D341Med (cell line): ENCODE measurements at regions not wholly inside any gene's neighbourhood (a gene's known extent, or its start where the extent isn't known, plus 50 kb on each side); places are given as distances from the start of the nearest gene placed in this dataset.
"Not testable (repeated sequence)": the region's sequence is repeated elsewhere in the genome, so short reads cannot be mapped to it uniquely, and the experiment has no call there.

Experiments
- DNase-seq: peaks from one replicate; pipeline ENCODE4 v3.0.0; 2012; ENCODE audit warnings: low spot score

DNA sequence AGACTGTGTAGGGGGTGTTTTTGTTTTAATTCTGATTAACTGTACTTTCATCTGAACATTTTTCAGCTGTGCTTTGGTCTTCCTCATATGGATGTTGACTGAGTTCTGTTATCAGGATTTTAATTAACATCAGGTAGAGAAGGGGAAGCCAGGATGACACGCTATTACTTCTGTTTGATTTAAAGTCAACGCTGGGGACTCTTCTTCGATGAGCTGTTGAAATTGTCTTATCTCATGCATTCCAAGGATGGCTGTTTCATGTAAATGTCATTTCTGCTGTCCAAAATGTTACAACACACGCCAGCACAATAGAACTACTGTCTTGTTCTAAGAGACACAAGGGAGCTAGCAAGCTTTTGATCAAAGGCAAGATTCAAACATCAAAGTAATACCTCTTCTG, 263.3 kb upstream of the CDH5 start:
- no peak for DNase-seq

DNA sequence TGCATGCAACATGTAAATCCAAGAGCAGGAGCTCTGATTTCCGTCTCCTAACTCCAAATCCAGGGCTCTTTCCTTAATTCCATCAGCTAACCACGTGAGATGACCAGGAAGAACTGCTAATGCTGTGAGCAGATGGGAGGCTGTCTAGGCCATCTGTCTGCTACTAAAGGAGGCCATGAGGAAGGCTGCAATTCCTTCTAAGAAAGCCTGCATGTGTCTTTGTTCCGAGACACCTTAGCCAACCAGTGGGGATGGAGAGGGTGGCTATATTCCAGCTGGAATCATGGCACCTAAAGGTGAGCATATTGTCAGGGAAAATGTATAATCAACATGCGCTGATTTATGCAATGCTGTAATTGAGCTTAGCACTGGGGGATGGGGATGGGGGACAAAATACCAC, 267.2 kb upstream of the CDH5 start:
- peak; percentile 53 for DNase-seq

DNA sequence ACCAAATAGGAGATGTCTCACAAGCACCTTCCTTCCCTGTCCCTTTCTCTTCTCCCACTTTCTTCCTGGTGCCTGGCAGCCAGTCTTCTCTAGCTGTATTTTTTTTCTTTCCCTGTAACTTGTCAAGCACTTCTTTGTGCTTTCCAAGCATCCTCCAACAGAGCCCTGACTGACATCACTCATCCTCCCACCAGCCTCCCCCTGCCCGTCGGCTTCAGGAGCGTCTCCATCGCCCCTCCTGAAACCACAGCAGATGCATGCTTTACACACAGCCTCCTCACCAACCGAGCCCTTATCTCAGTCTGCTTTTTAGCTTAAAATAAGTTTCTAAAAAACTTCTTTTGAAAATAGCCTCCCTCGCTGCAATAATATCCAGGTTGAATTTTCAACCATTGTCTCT, 268.7 kb upstream of the CDH5 start:
- DNase-seq = no peak

- DNase-seq = no peak
Observed at GRCh38 chr16:66095676-66096075, 270.8 kb upstream of the CDH5 start.

GRCh38 chr16:66093191-66093590, 273.3 kb upstream of the CDH5 start:
- no peak for DNase-seq

DNA sequence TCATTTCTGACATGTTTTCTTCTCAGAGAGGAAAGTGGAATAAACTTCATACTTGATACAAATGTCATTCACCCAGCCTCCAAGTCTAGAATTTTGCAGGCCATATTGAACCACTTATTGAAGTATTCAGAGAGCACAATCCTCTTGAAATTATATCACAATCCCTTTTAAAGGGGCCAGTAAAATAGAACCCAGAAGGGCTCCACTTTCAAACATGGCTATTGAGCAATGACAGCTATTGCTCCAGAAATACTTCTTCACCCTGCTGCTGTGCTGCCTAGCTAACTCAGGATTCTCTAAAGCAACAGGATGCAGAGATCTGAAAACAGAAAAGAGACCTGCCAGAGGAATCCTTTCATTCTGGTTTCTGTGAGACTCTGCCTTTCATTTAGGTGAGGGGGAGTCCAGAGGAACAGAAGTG, 275.0 kb upstream of the CDH5 start:
- no peak for DNase-seq

DNA sequence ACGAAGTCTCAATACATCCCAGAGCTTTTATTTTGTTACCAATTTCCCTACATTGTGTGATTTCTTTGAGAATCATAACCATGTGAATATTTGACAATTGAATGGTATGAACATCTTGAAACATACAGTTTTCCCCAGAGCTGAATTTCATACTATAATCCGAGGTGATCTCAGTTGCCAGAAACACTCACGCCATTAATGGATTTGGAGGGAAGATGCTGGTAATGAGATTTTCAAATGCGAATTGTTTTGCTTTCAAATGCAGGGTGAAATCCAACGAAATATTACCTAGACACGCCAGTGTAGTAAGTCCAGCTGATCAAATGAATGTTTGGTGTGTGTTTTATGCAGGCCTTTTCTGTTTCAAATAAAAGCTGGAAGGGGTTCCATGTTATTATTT, 277.8 kb upstream of the CDH5 start:
- DNase-seq = no peak

DNA sequence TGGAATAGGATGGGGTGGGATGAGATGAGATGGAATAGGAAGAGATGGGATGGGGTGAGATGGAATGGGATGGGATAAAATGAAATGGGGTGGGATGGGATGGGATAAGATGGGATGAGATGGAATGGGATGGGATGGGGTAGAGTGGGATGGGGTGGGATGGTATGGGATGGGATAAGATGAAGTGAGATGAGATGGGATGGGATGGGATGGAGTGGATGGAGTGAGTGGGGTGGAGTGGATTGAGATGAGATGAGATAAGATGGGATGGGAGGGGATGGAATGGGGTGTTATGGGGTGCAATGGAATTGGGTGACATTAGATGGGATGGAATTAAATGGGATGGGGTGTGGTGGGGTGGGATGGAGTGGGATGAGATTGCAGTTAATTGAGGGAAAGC, 279.2 kb upstream of the CDH5 start:
- no peak for DNase-seq

DNA sequence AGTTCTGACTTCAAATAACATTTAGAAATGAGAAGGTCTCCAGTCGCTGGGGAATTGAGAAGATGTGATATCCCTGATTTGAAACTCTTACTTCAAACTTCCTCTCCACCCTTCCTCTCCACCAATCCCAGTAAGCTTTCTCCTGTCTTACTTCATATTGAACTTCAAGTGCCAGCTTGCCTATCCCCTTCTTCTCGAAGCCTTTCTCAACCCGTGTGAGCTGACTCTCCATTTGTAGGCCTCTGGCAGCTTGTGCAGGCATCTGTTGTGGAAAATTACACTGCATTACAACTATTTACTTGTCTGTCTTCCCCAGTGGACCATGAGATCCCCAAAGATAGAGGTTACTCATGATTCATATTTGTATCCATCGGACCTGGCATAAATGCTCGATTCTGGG, 280.8 kb upstream of the CDH5 start:
- DNase-seq = no peak

DNA sequence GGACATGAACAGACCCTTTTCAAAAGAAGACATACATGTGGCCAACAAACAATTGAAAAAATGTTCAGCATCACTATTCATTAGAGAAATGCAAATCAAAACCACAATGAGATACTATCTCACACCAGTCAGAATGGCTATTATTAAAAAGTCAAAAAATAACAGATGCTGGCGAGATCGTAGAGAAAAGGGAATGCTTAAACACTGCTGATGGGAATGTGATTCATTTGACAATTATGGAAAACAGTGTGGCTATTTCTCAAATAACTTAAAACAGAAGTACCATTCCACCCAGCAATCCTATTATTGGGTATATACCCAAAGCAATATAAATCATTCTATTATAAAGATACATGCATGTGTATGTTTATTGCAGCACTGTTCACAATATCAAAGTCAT, 281.8 kb upstream of the CDH5 start:
- not testable (repeated sequence) for DNase-seq

DNA sequence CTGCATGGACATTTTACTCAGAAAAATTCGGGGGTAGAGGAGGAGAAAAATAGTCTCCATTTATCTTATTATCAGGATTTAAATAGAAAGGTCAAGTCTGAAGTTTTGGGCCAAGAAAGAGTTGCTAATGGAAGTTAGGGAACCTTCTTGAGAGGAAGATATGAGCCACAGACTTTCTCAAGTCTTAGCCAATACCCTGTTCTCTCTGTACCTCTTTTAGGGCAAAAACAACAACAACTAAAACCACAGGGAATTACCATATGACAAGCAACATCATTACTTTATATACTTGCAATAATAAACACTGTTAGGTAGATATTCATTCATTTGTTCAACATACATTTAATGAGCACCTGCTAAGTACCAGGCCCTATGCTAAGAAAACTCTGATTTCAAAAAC, 282.2 kb upstream of the CDH5 start:
- DNase-seq = no peak

GRCh38 chr16:66083171-66083570, 283.3 kb upstream of the CDH5 start:
- DNase-seq = no peak

- no peak for DNase-seq
Observed at GRCh38 chr16:66082424-66082823, 284.1 kb upstream of the CDH5 start.

DNA sequence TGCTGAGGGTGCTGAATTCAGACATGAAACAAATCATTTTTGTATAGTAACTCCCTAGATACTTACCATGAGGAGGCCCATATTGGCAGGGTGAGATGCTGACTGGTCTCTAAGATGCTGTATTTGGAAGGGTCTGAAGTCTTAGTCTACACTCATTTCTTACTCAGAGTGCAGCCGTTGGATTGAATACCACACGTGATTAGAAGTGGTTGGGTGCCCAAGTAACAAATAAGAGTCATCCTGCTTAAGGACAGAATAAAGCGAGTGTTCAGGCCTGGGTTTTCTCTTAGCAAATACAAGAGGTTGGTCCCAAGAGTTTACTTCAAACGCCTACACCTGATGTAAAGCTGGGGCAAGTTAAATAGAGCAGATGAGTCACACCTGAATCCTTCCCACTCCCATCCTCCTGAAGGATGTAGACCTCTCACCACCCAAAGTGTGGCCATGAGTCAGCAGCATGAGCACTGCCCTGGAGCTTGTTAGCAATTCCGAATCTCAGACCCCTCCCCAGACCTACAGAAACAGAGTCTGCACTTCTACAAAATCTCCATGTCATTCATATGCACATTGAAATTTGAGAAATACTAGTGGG, 284.6 kb upstream of the CDH5 start:
- DNase-seq = no peak

GRCh38 chr16:66079671-66080334, 286.7 kb upstream of the CDH5 start:
- DNase-seq = no peak

- DNase-seq = no peak
Observed at GRCh38 chr16:66070140-66070917, 296.2 kb upstream of the CDH5 start.

DNA sequence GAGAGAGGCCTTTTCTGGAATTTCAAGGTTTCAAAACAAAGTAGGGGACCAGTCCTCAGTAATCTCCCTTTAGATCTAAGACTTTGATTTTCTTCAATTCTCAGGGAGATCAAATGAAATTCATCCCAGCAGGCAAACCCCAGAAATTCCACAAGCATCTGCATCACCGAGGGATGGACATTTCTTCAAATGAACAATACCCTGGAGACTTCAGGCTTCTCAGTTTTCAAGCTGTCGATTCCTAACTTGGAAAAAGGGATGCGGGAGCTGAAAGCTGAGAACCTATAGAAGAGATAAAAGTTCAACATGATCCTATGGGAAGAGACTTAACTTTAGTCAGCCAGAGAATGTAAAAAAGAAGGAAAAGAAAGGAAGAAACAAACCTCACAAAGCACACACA, 296.9 kb upstream of the CDH5 start:
- no peak for DNase-seq

GRCh38 chr16:66066404-66066803, 300.1 kb upstream of the CDH5 start:
- no peak for DNase-seq

GRCh38 chr16:66065925-66066324, 300.6 kb upstream of the CDH5 start:
- DNase-seq = no peak

- DNase-seq = no peak
Observed at GRCh38 chr16:66064801-66065530, 301.5 kb upstream of the CDH5 start.

DNA sequence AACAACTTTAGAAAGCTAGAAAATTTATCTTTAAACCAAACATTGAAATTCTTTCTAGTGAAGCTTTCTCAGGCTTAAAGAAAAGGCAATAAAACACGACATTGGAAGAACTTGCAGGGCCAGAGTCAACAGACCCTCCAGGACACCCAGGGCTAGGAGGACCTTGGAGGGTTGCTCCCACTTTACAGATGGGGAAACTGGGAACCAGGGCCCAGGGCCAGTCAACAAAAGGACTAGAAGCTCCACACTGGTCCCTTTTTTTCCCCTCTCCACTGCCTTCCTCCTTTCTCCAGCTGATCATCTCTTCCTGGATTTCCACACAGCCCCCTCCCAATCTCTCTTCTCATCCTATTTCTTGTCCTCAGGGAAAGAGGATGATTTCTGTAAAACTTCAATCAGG, 307.7 kb upstream of the CDH5 start:
- no peak for DNase-seq

DNA sequence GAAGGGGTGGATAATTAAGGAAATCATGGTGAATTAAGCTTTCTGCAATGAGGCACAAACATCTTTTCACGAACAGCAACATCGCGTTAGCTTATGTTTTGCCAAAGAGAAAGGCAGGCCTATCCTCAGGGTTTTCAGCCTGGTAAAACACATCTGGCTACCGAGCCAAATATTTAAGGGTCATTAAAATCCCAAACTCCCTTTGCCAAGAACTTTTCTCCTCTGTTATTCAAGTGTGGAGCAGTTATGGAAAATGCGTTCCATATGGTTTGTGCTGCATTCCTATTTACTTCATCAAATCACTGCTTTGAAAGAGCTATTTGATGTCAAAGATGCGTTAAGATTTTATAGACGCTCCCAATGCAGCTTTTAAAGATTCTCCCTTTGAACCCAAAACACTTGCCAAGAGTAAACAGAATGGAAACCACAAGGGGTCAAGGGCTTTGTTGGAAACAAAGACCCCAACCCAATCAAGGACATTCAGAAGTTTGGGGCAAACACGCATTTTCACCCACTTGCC, 308.3 kb upstream of the CDH5 start:
- DNase-seq = no peak

DNA sequence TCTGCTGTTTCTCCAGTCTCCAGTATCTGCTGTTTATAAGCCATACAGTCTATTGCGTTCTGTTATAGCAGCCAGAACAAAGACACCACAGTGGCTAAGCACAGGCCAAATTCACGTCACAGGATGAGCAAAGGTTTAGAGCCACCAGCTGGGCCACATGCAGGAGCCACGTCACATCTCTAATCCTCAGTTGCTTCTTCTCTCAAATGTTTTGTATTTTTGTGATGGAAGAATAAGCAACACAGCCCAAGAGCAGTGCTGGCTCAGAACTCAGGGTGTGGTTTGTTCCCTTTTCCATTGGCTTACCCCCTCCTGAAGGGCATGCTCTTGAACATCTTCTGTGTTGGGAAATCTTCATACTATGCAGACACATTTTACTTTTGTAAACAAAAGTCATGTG, 309.4 kb upstream of the CDH5 start:
- DNase-seq = no peak
